H9 (cell line): ENCODE measurements at regions not wholly inside any gene's neighbourhood (a gene's known extent, or its start where the extent isn't known, plus 50 kb on each side); places are given as distances from the start of the nearest gene placed in this dataset.

Experiments
- DNase-seq: peaks from one replicate; pipeline ENCODE4 v3.0.0-alpha.2; 2017
- H2AFZ ChIP-seq: one replicate; pipeline ENCODE4 v1.6.1; 2013; ENCODE audit warnings: mild to moderate bottlenecking, low read length, control low read depth, moderate library complexity
- H2AK5ac ChIP-seq: 2 replicates; pipeline ENCODE4 v1.6.1; 2013; ENCODE audit warnings: low read length, control low read depth, mixed read lengths; ENCODE audit not compliant: insufficient read length
- H2BK120ac ChIP-seq: one replicate; pipeline ENCODE4 v1.6.1; 2013; ENCODE audit warnings: low read depth, mild to moderate bottlenecking, low read length, control low read depth, inconsistent platforms; ENCODE audit not compliant: poor library complexity, severe bottlenecking
- H2BK12ac ChIP-seq: 2 replicates; pipeline ENCODE4 v1.6.1; 2013; ENCODE audit warnings: low read length, control low read depth, mixed read lengths, low read depth; ENCODE audit not compliant: insufficient read length
- H2BK15ac ChIP-seq: 2 replicates; pipeline ENCODE4 v1.6.1; 2013; ENCODE audit warnings: low read depth, low read length, control low read depth
- H2BK20ac ChIP-seq: one replicate; pipeline ENCODE4 v1.6.1; 2013; ENCODE audit warnings: low read depth, mild to moderate bottlenecking, low read length, control low read depth, inconsistent platforms; ENCODE audit not compliant: poor library complexity, severe bottlenecking
- H2BK5ac ChIP-seq: 2 replicates; pipeline ENCODE4 v1.6.1; 2013; ENCODE audit warnings: low read length, control low read depth, mixed read lengths; ENCODE audit not compliant: insufficient read length
- H3K14ac ChIP-seq: 2 replicates; pipeline ENCODE4 v1.6.1; 2013; ENCODE audit warnings: low read length, control low read depth; ENCODE audit not compliant: insufficient read depth
- H3K18ac ChIP-seq: 2 replicates; pipeline ENCODE4 v1.6.1; 2013; ENCODE audit warnings: low read depth, mild to moderate bottlenecking, mixed read lengths, low read length, control low read depth; ENCODE audit not compliant: insufficient read length
- H3K23ac ChIP-seq: 2 replicates; pipeline ENCODE4 v1.6.1; 2013; ENCODE audit warnings: low read length, control low read depth, mixed read lengths, low read depth; ENCODE audit not compliant: insufficient read length
- H3K23me2 ChIP-seq: 2 replicates; pipeline ENCODE4 v1.6.1; 2013; ENCODE audit warnings: low read depth, mild to moderate bottlenecking, mixed read lengths, low read length, control low read depth; ENCODE audit not compliant: insufficient read length, poor library complexity, severe bottlenecking
- H3K27ac ChIP-seq: 2 replicates; pipeline ENCODE4 v1.5.1; 2013; ENCODE audit warnings: low read length, control low read depth, mixed read lengths, low read depth; ENCODE audit not compliant: insufficient read length
- H3K27me3 ChIP-seq: 2 replicates; pipeline ENCODE4 v1.6.1; 2013; ENCODE audit warnings: low read length, control low read depth, inconsistent platforms; ENCODE audit not compliant: insufficient read depth
- H3K4ac ChIP-seq: 2 replicates; pipeline ENCODE4 v1.6.1; 2013; ENCODE audit warnings: low read depth, mild to moderate bottlenecking, control low read depth, inconsistent platforms, low read length, moderate library complexity
- H3K4me1 ChIP-seq: 2 replicates; pipeline ENCODE4 v1.6.1; 2013; ENCODE audit warnings: low read length, control low read depth, inconsistent platforms; ENCODE audit not compliant: insufficient read depth
- H3K4me2 ChIP-seq: 2 replicates; pipeline ENCODE4 v1.6.1; 2013; ENCODE audit warnings: low read length, control low read depth, mixed read lengths; ENCODE audit not compliant: insufficient read length, insufficient read depth
- H3K56ac ChIP-seq: 2 replicates; pipeline ENCODE4 v1.6.1; 2013; ENCODE audit warnings: low read depth, mild to moderate bottlenecking, mixed read lengths, low read length, control low read depth; ENCODE audit not compliant: insufficient read length
- H3K79me1 ChIP-seq: 2 replicates; pipeline ENCODE4 v1.6.1; 2013; ENCODE audit warnings: low read depth, mild to moderate bottlenecking, moderate library complexity, low read length, control low read depth, inconsistent platforms; ENCODE audit not compliant: insufficient read depth, poor library complexity, severe bottlenecking
- H3K79me2 ChIP-seq: 2 replicates; pipeline ENCODE4 v1.6.1; 2013; ENCODE audit warnings: low read length, control low read depth, inconsistent platforms; ENCODE audit not compliant: insufficient read depth
- H3K9ac ChIP-seq: 2 replicates; pipeline ENCODE4 v1.6.1; 2013; ENCODE audit warnings: low read length, control low read depth, mixed read lengths; ENCODE audit not compliant: insufficient read length; ENCODE audit errors: extremely low read depth
- H3K9me3 ChIP-seq: one replicate; pipeline ENCODE4 v1.6.1; 2013; ENCODE audit warnings: low read depth, low read length, inconsistent platforms; ENCODE audit not compliant: control insufficient read depth
- H3T11ph ChIP-seq: one replicate; pipeline ENCODE4 v1.6.1; 2013; ENCODE audit warnings: mild to moderate bottlenecking, low read length, control low read depth, inconsistent platforms
- H4K20me1 ChIP-seq: one replicate; pipeline ENCODE4 v1.6.1; 2013; ENCODE audit not compliant: control insufficient read depth, insufficient read length, insufficient read depth
- H4K5ac ChIP-seq: 2 replicates; pipeline ENCODE4 v1.6.1; 2013; ENCODE audit warnings: low read depth, mild to moderate bottlenecking, mixed read lengths, low read length, control low read depth; ENCODE audit not compliant: insufficient read length
- H4K8ac ChIP-seq: replicated peaks from 2 replicates; pipeline ENCODE4 v1.6.1; 2013; ENCODE audit warnings: low read length, control low read depth, mixed read lengths, low read depth; ENCODE audit not compliant: insufficient read length
- H4K91ac ChIP-seq: 2 replicates; pipeline ENCODE4 v1.6.1; 2013; ENCODE audit warnings: low read depth, mild to moderate bottlenecking, moderate library complexity, mixed read lengths, low read length, control low read depth; ENCODE audit not compliant: insufficient read length
- H3K27ac Mint-ChIP-seq, 3 experiments: 2 replicates in 2 of 3; 3 replicates in 1 of 3; pipeline ENCODE4 v1.8.0; 2020 to 2021; ENCODE audit warnings: mixed read lengths in 3 of 3, mild to moderate bottlenecking in 1 of 3, moderate library complexity in 1 of 3
- H3K27me3 Mint-ChIP-seq: 2 replicates; pipeline ENCODE4 v1.8.0; 2021; ENCODE audit warnings: low read depth, mild to moderate bottlenecking, moderate library complexity, mixed read lengths
- H3K36me3 Mint-ChIP-seq, 3 experiments: 2 replicates in 2 of 3; 3 replicates in 1 of 3; pipeline ENCODE4 v1.8.0; 2020 to 2021; ENCODE audit warnings: low read depth in 3 of 3, mixed read lengths in 3 of 3; ENCODE audit not compliant: insufficient read depth in 1 of 3
- H3K4me1 Mint-ChIP-seq, 2 experiments: 2 replicates each; pipeline ENCODE4 v1.8.0; 2020; ENCODE audit warnings: mixed read lengths in 2 of 2
- H3K4me3 Mint-ChIP-seq, 2 experiments: 2 replicates in 1 of 2; 3 replicates in 1 of 2; pipeline ENCODE4 v1.8.0; 2020 to 2021; ENCODE audit warnings: mild to moderate bottlenecking in 2 of 2, mixed read lengths in 2 of 2, moderate library complexity in 1 of 2
- H3K9me3 Mint-ChIP-seq, 2 experiments: 2 replicates in 1 of 2; 3 replicates in 1 of 2; pipeline ENCODE4 v1.8.0; 2020; ENCODE audit warnings: mild to moderate bottlenecking in 2 of 2, mixed read lengths in 2 of 2, moderate library complexity in 1 of 2
- WGBS: extraction: QIAGEN DNeasy Blood & Tissue Kit; methylation state at CpG from one replicate; pipeline ENCODE4 v1.1.7; 2013; ENCODE audit warnings: missing lambda C conversion rate, low lambda C conversion rate, mixed read lengths; ENCODE audit not compliant: insufficient read length; ENCODE audit errors: extremely low coverage; 5-methylcytosine and 5-hydroxymethylcytosine counted together
- TF ChIP-seq, protein P1 (sequence below): fragments of 200-600 bp; sonication (generic); conservative IDR thresholded peaks from 3 replicates; pipeline ENCODE4 v1.8.0; 2021; ENCODE audit warnings: antibody characterized with exemption, mild to moderate bottlenecking

DNA sequence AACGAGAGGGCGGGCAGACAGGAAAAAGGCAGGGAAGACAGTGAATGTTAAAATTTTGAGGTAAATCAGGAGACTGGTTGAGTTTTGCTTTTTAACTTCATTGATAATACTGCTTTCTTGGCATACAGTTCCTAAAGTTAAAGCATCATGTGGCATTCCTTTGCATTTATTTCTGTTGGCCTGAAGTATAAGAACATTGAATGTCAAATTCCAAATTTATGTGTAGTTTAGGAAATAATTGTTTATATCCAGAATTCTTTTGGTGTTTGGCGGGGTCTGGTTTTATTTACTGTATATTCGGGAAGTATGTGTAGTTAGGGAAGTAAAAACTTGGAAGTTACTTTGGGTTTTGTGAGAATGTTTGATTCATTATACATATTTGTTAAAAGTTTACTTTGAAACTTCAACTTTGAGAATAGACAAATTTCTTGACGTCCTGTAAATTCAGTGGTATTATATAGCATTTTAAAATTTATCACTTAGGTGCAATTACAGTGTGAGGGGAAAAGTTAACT, 83.2 kb downstream of the PTPDC1 start:
- Mint-ChIP-seq H3K4me1 (peaks cover 27 to 42% of the 10 kb centered on the region in 2 experiments), H3K9me3 (no peaks in the 10 kb centered on the region; a peak in 1 of 5 replicates), H3K36me3 (peaks cover 7 to 11% (median 9%) of the 10 kb centered on the region in 3 experiments; a peak in 6 of 7 replicates), H3K4me3 (peak overlapping the region; percentile 94), H3K27me3 (no peaks in the 10 kb centered on the region), H3K27ac (peak overlapping the region; percentile 98 to 99 (median 98))
- Histone ChIP-seq H4K5ac (no peak overlapping the region), H2BK120ac (no peak overlapping the region), H2AK5ac (no peak overlapping the region), H3K27ac (peak overlapping the region; percentile 91), H3K4me2 (peak overlapping the region; percentile 91), H2AFZ (no peak overlapping the region), H3K79me2 (peaks cover 45% of the 10 kb centered on the region; the same call in 1 of the 2 replicates), H2BK12ac (no peak overlapping the region), H3K18ac (no peak overlapping the region), H3K4ac (no peak overlapping the region), H3K9me3 (no peaks in the 10 kb centered on the region), H3K56ac (no peak overlapping the region), H3T11ph (no peak overlapping the region), H3K14ac (peak overlapping the region; percentile 99; the same call in 1 of the 2 replicates), H4K91ac (no peak overlapping the region), H2BK15ac (no peak overlapping the region), H2BK20ac (no peak overlapping the region), H3K4me1 (no peaks in the 10 kb centered on the region), H3K23ac (no peak overlapping the region), H4K8ac (no peak overlapping the region), H3K27me3 (no peaks in the 10 kb centered on the region), H3K9ac (peak overlapping the region; percentile 98), H3K79me1 (no peaks in the 10 kb centered on the region), H4K20me1 (no peaks in the 10 kb centered on the region), H3K23me2 (no peaks in the 10 kb centered on the region), H2BK5ac (no peak overlapping the region)
- WGBS, result no CpG with 5 or more reads among the region's 5 CpGs
- TF ChIP-seq, protein P1, sequence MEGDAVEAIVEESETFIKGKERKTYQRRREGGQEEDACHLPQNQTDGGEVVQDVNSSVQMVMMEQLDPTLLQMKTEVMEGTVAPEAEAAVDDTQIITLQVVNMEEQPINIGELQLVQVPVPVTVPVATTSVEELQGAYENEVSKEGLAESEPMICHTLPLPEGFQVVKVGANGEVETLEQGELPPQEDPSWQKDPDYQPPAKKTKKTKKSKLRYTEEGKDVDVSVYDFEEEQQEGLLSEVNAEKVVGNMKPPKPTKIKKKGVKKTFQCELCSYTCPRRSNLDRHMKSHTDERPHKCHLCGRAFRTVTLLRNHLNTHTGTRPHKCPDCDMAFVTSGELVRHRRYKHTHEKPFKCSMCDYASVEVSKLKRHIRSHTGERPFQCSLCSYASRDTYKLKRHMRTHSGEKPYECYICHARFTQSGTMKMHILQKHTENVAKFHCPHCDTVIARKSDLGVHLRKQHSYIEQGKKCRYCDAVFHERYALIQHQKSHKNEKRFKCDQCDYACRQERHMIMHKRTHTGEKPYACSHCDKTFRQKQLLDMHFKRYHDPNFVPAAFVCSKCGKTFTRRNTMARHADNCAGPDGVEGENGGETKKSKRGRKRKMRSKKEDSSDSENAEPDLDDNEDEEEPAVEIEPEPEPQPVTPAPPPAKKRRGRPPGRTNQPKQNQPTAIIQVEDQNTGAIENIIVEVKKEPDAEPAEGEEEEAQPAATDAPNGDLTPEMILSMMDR, result no peak
- no peak for DNase-seq
